SKM-1 (cell line): ENCODE measurements at regions not wholly inside any gene's neighbourhood (a gene's known extent, or its start where the extent isn't known, plus 50 kb on each side); places are given as distances from the start of the nearest gene placed in this dataset.
"Not testable (repeated sequence)": the region's sequence is repeated elsewhere in the genome, so short reads cannot be mapped to it uniquely, and the experiment has no call there.

Source experiments
- DNase-seq: peaks from one replicate; lab custom pipeline; 2025; ENCODE audit not compliant: unreplicated experiment; lab: John Stamatoyannopoulos, UW

DNA sequence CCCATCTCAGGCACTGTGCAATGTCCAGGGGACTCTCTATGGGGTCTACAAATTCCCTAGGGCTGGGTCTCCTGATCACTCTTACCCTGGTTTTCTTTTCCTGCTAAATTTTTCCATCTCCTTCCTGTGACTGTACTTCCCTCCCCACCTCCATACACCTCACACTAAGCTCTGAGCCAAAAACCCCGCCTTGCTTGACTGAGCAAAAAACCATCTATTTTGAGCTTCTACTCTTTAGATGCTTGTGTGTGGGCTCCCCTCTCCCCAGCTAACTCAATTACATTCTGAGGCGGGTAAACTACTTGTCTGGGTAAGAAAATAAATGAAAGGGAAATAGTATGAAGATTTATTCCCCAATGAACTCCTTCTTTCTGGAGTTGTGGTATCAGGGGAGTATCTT, 187.9 kb downstream of the PTPRU start:
- DNase-seq, result no peak

DNA sequence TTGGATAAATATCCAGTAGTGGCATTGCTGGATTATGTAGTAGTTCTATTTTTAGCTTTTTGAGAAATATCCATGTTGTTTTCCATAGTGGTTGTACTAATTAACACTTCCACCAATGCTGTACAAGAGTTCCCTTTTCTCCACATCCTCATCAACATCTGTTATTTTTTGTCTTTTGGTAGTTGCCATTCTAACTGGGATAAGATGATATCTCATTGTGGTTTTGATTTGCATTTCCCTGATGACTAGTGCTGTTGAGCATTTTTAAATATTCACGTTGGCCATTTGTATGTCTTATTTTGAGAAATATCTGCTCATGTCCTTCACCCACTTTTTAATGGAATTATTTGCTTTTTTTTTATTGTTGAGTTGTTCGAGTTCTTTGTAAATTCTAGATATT, 183.9 kb downstream of the PTPRU start:
- DNase-seq, result no peak

DNA sequence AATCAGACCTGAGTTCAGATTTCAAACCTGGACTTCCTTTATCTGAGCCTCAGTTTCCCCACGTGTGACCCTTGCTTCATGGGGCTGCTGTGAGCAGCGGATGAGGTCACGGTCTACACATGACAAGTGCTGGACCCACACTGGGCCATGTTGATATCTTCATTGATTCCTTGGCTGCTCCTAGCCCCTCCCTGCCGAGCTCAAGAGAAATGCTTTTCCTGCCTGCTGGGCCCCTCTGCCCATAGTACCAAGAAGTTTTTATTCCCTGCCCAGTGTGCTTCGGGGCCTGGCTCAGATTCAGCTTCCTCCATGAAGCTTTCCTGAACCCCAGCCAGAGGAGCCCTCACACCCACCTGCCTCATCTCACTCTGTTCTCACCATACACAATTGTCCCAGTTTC, 181.6 kb downstream of the PTPRU start:
- no peak for DNase-seq

DNA sequence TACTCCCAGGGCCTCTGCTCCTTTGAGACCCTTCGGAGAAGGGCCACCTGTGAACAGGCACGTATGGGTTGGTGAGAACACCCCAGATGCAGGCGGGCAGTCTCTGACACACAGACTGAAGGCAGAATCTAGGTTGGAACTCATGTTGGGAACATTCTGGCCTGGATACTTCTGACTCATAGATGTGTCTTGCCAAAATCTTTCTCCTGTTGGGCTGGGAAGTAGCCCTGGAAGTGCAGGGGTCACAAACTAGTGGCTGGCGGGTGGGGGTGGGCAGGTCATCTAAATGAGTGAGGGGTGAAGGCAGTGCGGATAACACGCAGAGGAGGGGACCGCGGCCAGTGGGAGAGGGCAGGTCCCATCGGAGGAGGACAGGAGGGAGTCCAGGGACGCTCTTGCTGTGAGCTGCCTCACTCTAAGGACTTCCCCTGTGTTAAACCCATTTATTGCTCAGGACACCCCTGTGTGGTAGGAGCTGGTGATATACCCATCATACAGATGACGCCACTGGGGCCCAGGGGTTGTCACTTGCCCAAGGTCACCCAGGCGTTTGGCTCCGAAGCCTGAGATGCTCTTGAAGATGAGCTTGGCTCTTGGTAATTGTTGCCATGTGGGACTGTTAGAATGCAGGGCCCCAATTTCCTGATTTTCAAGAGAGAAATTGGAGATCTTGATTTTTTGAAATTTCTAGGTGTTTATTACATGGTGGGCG, 181.0 kb downstream of the PTPRU start:
- no peak for DNase-seq

DNA sequence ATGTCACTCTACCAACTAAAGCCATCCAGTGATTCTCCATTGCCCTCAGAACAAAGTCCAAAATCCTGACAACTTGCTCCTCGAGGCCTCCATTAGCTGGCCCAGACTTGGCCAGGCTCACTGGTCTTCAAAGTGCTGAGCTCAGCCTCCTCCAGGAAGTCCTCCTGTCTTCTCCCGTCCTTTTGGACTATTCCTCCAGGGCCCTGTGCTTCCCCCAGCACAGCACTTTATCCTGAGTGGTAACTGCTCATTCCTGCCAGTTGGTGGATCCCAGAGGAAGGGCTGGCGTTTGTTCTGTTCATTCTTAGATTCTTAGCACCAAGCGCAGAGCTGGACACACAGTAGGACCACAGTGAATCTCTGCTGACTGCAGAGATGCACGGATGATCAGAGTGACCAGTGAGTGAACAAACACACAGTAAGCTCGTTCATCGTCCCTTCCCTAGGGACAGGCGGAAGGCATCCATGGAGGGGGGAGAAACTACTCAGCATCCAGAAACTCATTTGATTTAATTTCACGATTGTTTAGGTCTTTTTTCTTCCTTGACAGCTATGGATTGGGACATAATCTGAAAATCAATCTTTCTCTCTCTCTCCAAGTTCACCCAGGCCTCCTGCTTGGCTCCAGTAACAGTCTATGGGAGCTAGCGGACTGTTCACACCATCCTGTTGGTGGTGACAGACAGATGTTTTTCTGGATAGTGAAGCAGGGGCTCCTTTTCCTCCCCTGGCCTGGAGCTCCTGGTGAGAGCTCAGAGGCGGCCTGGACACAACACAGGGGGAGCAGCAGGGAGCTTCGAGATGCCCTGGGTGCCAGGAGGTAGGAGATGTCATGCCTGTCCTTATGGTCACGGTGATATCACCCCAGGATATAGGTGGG, 180.2 kb downstream of the PTPRU start:
- DNase-seq, result no peak

DNA sequence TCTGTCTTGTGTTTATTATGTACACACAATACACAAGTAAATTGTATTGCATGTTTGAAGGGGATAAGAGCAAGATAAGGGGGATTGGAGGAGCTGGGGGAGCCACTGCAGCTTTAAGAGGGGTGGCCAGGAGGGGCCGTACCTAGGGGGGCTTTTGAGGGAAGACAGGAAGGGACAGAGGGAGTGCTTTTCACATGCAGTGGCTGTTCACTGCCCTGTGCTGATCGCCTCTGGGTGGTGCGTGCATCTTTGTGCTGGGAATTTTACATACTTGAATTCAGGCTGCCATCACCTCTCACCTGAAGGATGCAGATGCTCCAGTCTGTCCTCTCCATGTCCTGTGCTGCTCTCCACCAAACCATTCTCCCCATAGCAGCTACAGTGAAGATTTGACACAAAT, 179.5 kb downstream of the PTPRU start:
- DNase-seq, result no peak

DNA sequence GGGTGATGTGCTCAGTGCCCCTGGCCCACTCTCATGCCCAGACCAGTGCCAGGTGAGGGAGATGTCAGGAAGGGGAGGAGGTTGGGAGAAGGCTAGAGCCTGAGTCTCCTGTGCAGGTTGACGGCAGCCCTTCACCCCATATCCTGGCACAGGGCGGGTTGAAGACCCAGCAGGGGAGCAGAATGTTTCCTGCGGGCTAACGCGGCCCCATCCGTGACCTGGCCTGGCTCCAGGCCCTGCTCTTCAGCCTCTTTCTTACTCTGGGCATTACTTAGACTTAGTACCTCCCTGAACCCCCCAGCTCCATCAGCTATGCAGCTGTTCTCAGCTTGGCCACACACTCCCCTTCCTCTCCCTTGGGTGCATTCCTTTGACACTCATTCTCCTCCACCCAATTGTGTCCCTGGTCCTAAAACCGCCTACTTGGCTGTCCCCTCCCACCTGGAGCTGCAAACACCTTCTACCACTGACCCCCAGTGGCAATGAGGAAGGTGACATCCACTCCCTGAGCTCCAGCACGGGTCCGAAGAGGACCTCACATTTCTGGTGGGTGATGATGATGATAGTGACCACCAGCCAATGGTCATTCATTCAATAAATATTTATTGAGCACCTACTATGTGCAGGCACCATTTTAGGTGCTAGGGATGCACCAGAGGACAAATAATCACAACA, 179.0 kb downstream of the PTPRU start:
- no peak for DNase-seq

DNA sequence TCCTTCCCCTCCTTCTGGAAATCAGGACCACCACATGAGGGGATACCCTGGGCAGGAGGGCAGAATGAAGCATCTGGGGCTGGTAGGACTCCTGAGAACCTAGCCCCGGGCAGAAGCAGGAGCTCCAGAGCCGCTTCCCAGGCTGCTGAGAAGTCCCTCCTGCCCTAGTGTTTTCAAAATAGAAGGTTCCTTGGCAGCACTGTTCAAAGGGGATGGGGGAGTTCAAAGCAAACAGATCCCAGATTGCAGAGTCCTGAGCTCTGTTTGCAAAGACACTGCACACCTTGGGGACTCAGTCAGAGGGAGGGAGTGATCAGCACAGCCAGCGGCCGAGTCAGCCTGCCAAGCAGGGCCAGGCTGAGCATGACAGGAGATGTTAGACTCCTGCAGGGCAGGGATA, 177.8 kb downstream of the PTPRU start:
- DNase-seq, result no peak

DNA sequence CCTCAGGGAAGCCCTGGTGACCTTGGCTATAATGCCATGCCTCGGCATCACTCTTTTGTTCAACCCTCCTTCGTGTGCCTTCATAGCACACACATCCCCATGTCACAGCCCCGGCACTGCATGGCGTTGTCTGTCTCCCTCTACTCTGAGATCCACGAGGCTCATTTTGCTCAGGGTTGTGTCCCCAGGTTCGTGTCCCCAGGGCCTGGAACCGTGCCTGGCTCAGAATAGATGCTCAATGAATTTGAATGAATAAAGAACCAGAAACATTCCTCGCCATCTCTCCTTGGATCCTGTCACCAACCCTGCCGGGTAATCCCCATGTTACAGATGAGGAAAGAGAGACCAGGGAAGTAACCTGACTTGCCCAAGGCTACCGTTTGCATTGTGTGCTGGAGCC, 177.3 kb downstream of the PTPRU start:
- no peak for DNase-seq

DNA sequence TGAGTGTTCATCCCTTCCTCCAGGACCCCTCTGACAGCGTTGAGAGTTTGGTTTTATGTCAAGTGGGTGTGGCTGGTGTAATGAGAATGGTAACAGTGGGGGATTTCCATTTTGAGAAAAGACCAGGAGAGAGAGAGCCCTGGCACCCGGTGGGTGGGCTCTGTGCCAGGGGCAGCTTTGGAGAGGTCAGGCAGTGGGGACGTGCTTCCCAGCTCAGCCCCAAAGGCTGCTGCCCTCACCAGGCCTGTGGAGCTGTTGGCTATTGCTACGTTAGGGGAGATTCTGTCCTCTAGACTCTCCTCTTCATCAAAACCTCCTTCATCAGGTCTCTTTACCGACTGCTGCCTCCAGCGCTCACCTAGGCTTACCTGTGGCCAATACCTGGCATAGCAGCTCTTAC, 176.3 kb downstream of the PTPRU start:
- DNase-seq, result no peak

DNA sequence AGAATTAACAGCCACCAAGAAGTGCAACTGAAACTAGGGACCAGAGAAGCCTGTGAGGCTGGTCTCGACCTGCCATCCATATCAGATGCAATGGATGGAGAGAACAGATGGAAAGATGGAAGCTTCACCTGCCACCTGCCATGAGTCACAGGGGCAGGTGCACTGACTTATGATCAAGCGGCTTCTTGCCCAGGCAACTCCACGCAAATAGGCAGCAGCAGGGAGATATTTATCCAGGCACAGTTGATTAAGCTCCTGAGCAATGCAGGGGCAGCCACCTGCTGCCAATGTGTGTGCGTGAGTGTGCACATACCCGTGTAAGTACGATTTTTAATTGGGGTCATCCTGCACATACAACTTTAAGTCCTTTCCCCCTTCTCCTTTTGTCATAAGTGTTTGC, 174.2 kb downstream of the PTPRU start:
- no peak for DNase-seq

DNA sequence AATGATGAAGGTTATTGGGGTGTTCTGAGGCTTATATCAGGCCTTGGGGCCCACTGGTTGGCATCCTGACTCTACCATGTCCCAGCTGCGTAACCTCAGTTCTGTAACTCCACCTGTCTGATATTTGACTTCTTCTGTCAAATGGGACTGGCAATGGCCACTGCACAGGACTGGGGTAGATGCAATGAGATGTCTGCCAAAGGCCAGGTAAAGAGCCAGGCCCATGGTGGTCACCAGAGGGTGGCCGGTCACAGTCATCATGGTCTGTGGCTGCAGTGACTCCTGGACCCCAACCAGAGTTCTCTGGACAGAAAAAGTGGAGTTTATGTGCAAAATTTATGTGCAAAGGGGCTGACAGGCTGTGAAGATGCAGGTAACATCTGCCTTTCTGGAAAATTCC, 173.3 kb downstream of the PTPRU start:
- no peak for DNase-seq

DNA sequence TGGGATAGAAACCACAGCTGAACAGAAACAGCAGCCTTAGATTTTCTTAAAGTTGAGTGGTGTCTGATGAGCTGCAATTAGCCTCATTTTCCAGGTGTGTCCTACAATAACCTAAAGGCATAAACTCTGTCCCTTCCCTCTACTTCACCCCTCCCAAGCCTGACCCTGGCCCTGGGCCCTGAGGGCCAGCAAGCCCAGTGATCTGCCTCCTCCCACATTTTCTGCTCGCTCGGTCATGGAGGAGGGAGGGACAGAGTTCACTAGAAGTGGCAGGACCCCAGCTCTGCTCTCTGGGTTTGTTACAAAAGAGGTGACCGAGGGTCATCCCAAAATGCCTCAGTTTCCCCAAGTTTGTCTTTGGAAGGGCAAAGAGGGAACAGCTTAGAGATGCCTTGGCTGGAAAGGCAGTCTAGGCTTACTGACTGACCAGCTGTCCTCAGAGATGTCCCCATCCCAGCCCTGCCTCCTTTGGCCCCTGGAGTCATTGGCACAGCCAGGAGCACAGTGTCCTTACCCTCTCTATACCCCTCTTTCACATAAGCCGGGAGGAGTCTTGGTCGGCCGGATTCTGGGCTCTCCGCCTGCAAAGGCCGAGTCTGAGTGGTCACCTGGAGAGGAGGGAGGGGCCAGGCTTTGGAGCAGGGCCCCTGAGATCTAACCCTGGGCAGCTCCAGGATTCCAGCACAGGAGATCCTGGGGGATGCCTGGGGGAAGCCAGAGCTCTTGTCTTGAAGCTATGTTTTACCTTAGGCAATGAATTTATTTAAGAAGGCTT, 172.7 kb downstream of the PTPRU start:
- DNase-seq, result no peak

DNA sequence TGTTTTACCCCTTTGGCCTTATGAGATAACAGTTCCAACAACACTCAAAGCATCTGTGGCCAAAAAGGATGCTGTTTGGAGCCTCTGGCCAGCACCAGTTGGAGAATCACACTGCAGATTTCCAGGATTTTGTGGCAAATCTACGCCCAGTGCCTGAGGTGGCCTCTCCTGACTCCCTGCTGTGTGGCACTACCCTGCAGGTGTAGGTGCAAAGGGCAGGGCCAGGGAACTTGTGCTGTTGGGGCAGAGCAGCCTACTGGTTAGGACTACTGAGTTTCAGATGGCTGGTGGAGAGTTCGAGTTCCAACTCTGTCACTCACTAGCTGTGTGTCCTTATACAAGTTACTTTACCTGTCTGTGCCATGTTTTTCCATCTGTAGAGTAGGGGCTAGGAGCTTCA, 170.5 kb downstream of the PTPRU start:
- DNase-seq, result no peak

DNA sequence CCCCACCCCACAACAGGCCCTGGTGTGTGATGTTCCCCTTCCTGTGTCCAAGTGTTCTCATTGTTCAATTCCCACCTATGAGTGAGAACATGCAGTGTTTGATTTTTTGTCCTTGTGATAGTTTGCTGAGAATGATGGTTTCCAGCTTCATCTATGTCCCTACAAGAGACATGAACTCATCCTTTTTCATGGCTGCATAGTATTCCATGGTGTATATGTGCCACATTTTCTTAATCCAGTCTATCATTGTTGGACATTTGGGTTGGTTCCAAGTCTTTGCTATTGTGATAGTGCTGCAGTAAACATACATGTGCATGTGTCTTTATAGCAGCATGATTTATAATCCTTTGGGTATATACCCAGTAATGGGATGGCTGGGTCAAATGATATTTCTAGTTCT, 163.9 kb downstream of the PTPRU start:
- not testable (repeated sequence) for DNase-seq

DNA sequence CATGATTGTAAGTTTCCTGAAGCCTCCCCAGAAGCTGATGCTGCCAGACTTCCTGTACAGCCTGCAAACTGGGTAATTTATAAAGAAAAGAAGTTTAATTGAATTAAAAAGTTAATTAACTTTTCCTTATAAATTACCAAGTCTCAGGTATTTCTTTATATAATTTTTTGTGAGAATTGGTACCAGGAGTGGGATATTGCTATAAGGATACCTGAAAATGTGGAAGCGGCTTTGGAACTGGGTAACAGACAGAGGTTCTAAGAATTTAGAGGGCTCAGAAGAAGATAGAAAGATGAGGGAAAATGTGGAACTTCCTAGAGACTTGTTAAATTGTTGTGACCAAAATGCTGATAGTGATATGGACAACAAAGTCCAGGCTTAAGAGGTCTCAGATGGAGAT, 163.1 kb downstream of the PTPRU start:
- DNase-seq, result no peak

DNA sequence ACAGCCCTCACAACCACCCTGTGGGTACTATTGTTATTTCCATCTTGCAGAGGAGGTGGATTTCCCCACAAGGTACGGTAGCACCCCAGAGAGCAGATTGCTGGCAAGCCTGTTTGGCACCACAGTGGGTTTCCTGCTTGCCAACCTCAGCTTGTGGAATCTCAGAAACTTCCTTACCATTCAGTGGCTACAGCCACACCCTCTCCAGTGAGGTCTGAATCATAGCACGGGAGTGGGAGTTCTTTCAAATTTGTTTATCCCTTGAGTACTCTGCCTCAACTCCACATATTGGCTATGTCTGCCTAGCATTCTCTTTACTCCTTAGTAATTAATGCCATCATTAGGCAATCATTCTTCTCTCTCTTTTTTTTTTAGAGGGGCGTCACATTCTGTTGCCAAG, 162.1 kb downstream of the PTPRU start:
- DNase-seq, result no peak

DNA sequence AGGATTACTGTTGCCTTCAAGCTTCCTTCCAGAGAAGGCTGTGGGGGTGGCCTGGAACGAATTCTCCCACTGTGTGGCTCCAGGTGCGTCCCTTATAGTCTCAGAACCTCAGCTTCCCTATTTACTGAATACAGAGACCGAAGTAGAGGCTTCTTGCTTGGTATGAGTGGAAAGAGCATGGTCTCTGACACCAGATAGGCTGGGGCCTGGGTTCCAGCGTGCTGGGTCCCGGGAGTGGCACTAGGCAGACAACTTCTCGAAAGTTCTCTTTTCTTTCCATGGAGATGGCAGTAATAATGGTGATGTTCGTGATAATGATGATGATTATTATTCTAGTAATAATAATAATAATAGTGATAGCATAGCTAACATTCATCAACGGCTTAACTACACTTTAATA, 161.7 kb downstream of the PTPRU start:
- DNase-seq, result no peak

DNA sequence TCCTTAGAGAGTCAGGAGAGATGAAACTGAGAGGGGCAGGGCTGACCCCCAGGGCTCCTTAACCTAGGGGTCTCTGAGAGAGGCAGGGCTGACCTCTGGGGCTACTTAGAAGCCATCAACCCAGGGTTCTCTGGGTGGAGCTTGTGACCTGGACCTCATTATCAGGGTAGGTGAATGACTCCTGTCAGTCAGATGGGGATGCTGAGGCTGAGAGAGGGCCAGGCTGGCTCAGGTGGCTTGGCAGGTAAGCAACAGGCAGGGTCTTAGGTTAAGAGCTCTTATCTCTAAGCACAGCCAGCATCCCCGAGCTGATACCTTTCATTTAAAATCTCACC, 160.9 kb downstream of the PTPRU start:
- no peak for DNase-seq

DNA sequence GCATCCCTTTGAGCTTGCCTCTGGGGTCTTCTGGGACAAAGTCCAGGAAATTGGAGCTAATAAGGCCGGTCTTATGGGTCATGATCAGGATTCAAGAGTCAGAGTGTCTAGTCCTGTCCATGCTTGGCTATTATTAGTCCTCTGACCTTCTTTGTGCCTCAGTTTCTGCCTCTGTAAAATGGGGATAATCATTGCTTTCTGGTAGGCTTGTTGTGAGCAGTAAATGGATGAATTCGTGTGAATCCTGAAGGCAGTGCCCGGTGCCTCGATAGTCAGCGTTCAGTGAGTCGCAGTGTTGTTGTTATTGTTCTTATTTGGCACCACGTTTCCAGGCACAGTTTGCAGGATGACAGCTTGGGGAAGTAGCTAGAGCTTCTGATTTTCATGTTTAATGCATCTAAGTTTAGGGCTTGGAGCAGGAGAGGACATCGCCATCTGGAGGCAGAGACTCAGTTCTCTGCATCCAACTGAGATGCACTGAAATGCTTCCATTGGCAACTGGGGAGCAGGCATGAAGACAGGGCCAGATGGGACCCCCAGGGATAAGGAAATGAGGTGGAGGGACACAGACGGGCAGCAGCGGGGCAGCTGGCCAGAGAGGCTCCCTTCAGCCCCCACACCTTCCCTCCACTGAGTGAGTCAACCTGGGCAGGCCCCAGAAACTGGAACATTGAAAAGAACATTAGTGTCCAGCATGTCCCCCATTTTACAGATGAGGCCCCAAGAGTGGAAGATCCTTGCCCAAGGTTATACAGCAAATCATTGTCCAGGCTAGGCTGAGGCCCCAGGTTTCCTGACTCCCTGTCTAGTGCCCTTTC, 160.3 kb downstream of the PTPRU start:
- no peak for DNase-seq
